ENCODE measurements at regions not wholly inside any gene's neighbourhood (a gene's known extent, or its start where the extent isn't known, plus 50 kb on each side); places are given as distances from the start of the nearest gene placed in this dataset.

- DNase-seq (ENCODE audit: low read depth in 3 of 3) = no peak
Observed at GRCh38 chr11:62073061-62073460, 50.8 kb upstream of the INCENP start.

GRCh38 chr11:62071408-62071807 lies 52.4 kb upstream of the INCENP start:
- no peak for DNase-seq (ENCODE audit: low read depth in 3 of 3)

- DNase-seq (ENCODE audit: low read depth in 3 of 3) = no peak
Observed at GRCh38 chr11:62069986-62070919, 53.6 kb upstream of the INCENP start.

- DNase-seq (ENCODE audit: low read depth in 3 of 3) = no peak
Observed at GRCh38 chr11:62069374-62069773, 54.4 kb upstream of the INCENP start.

GRCh38 chr11:62068730-62069129 lies 55.1 kb upstream of the INCENP start:
- DNase-seq (ENCODE audit: low read depth in 3 of 3) = no peak

GRCh38 chr11:62067741-62068140 lies 56.1 kb upstream of the INCENP start:
- DNase-seq (ENCODE audit: low read depth in 3 of 3) = no peak

- DNase-seq (ENCODE audit: low read depth in 3 of 3) = no peak
Observed at GRCh38 chr11:62064221-62064620, 59.6 kb upstream of the INCENP start.

- DNase-seq (ENCODE audit: low read depth in 3 of 3) = no peak
Observed at GRCh38 chr11:62062223-62062861, 61.5 kb upstream of the INCENP start.

- no peak for DNase-seq (ENCODE audit: low read depth in 3 of 3)
Observed at GRCh38 chr11:62061356-62062222, 62.2 kb upstream of the INCENP start.

- no peak for DNase-seq (ENCODE audit: low read depth in 3 of 3)
Observed at GRCh38 chr11:62057069-62057468, 66.7 kb upstream of the INCENP start.

GRCh38 chr11:62055970-62056369 lies 67.8 kb upstream of the INCENP start:
- DNase-seq (ENCODE audit: low read depth in 3 of 3) = no peak

- DNase-seq (ENCODE audit: low read depth in 3 of 3) = no peak
Observed at GRCh38 chr11:62054484-62055121, 69.2 kb upstream of the INCENP start.

- no peak for DNase-seq (ENCODE audit: low read depth in 3 of 3)
Observed at GRCh38 chr11:62054081-62054480, 69.7 kb upstream of the INCENP start.

GRCh38 chr11:62050716-62051115 lies 73.1 kb upstream of the INCENP start:
- DNase-seq (ENCODE audit: low read depth in 3 of 3) = no peak

- no peak for DNase-seq (ENCODE audit: low read depth in 3 of 3)
Observed at GRCh38 chr11:62048100-62048499, 75.7 kb upstream of the INCENP start.

GRCh38 chr11:62046568-62047100 lies 77.2 kb upstream of the INCENP start:
- no peak for DNase-seq (ENCODE audit: low read depth in 3 of 3)

GRCh38 chr11:62044639-62045121 lies 77.2 kb upstream of the FTH1 start:
- no peak for DNase-seq (ENCODE audit: low read depth in 3 of 3)

- DNase-seq (ENCODE audit: low read depth in 3 of 3) = no peak
Observed at GRCh38 chr11:62035293-62035692, 67.9 kb upstream of the FTH1 start.

- DNase-seq (ENCODE audit: low read depth in 3 of 3) = no peak
Observed at GRCh38 chr11:62034036-62034338, 66.6 kb upstream of the FTH1 start.

GRCh38 chr11:62033191-62034035 lies 66.0 kb upstream of the FTH1 start:
- no peak for DNase-seq (ENCODE audit: low read depth in 3 of 3)
